GM23338 (cell line): ENCODE measurements at regions not wholly inside any gene's neighbourhood (a gene's known extent, or its start where the extent isn't known, plus 50 kb on each side); places are given as distances from the start of the nearest gene placed in this dataset.

Source experiments
- CTCF ChIP-seq, 2 experiments: fragments of 200-600 bp in 1 of 2; sonication (generic) in 1 of 2; conservative IDR thresholded peaks; 2 replicates each; pipeline versions ENCODE4 v1.5.1 to v1.6.1; 2016 to 2017; ENCODE audit warnings: antibody characterized with exemption in 2 of 2, low read depth in 2 of 2, mild to moderate bottlenecking in 2 of 2, moderate library complexity in 1 of 2
- EZH2 ChIP-seq: fragments of 200-600 bp; sonication (generic); IDR thresholded peaks from one replicate; pipeline ENCODE4 v1.8.0; 2017; ENCODE audit warnings: antibody characterized with exemption, mild to moderate bottlenecking, low read depth; ENCODE audit not compliant: unreplicated experiment
- EZH2phosphoT487 ChIP-seq: fragments of 200-600 bp; sonication (generic); IDR thresholded peaks from one replicate; pipeline ENCODE4 v1.8.1; 2018; ENCODE audit warnings: antibody characterized with exemption; ENCODE audit not compliant: unreplicated experiment
- REST ChIP-seq: IDR thresholded peaks from one replicate; pipeline ENCODE4 v1.6.1; 2018; ENCODE audit warnings: antibody characterized with exemption; ENCODE audit not compliant: unreplicated experiment

- no peak for TF ChIP-seq CTCF (conservative IDR thresholded peaks at IDR 0.05; ENCODE audit: low read depth in 2 of 2)
- TF ChIP-seq EZH2, result no peak
- no peak for TF ChIP-seq EZH2phosphoT487
- no peak for TF ChIP-seq REST
Observed at GRCh38 chr18:60010984-60011383, 111.2 kb downstream of the PMAIP1 start.
